GM18868 (cell line): ENCODE measurements at regions not wholly inside any gene's neighbourhood (a gene's known extent, or its start where the extent isn't known, plus 50 kb on each side); places are given as distances from the start of the nearest gene placed in this dataset.
A peak's percentile ranks its signal among the peaks of the same experiment; 100 is the strongest.
"Not testable (repeated sequence)": the region's sequence is repeated elsewhere in the genome, so short reads cannot be mapped to it uniquely, and the experiment has no call there.

ENCODE experiments used
- ATAC-seq: cut with Tn5 transposase; IDR thresholded peaks from one replicate; pipeline ENCODE4 v1.9.1; 2021; ENCODE audit warnings: mild to moderate bottlenecking, moderate library complexity; ENCODE audit not compliant: unreplicated experiment

- no peak for ATAC-seq
Measured at GRCh38 chr13:73327579-73327978, 268.8 kb downstream of the KLF5 start.

- no peak for ATAC-seq
Measured at GRCh38 chr13:73325723-73326558, 267.1 kb downstream of the KLF5 start.

- no peak for ATAC-seq
Measured at GRCh38 chr13:73324842-73325722, 266.3 kb downstream of the KLF5 start.

- no peak for ATAC-seq
Measured at GRCh38 chr13:73323615-73324014, 264.8 kb downstream of the KLF5 start.

DNA sequence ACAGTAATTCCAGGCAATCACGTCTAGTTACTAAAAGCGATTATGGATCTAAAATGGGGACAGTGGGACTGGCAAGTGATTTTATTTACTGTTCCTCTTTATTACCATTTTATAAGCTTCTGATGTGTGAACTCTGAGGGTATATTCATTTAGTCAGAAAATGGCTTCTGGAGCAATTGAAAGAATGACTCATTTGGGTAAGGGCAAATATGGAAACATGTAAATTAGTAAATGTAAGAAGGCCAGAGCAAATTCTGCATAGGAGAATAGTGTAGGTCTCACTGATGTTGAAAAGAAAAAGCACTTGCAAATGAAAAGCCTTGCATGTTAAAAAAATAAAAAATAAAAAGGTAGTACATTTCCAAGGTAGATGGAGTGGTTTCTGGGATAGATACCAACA lies 262.2 kb downstream of the KLF5 start:
- ATAC-seq, result peak; percentile 50

GRCh38 chr13:73317140-73317539 lies 258.3 kb downstream of the KLF5 start:
- ATAC-seq, result no peak

DNA sequence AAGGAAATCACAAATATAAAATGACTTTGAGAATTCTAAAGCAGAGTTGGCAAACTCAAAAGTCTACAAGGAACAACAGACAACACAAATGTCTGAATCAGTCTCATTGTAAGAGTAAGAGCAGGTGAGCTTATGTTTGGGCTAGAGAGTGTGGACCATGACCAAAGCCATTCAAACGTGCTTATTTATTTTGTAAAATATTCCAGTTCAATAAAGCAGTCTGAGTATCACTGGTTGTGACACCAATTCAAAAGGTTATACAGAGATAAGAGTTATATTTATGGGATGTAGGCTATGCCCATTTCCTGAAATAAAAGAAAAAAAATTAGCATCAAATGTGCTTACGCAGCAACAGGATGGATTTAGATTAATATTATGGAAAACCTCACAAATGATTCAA lies 251.6 kb downstream of the KLF5 start:
- no peak for ATAC-seq

DNA sequence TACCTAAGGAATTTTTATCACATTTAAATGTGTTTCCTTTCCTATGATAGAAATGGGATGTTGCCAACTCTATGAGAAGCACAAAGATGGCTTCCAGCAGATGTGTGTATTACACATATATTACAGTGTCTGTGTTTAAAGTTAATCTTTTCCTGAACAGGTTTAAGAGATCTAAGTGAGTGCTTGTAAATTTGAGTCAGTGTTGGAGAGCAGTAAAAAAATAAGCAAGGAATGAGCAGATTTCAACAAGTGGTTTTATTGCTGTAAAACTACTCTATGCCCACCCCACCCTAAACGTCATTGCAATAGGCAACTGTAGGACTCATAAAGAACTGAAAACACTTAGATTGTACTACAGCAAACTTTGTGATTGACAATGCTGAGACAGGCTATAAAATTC lies 248.7 kb downstream of the KLF5 start:
- ATAC-seq, result no peak

DNA sequence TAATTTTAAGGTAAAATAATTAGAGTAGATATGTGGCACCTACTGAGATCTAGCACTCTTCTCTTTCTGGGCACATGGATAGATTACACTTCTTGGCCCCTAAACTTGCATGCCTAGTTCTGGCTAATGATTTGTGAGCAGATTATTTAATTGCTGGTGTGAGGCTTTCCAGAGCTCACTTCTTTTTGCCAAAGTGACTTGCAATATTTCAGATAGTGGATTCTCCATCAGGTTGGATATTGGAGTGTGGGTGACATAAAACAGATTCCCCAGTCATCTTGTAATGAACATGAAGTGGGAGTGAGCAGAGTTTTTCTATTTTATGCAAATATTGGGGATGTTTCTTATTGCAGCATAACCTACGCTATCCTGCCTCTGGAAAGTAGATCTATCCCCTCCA lies 247.9 kb downstream of the KLF5 start:
- no peak for ATAC-seq

DNA sequence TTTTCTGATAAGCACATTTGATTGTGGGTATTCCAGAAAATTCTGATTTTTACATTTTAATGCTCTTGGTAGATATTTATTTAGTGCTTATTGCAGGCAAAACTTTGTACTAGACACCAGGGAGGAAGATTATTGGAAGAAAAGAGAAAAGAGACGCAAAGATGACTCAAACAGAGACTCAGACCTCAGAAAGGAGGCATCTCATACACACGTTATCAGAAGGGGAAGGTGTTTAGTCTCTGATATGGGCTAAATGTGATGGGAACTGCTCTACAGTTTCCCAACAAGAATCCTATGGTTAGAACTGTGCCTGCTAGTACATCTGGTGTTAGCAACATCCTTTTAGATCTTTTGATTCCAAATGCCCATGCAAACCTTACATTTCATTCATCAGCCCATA lies 245.6 kb downstream of the KLF5 start:
- no peak for ATAC-seq

DNA sequence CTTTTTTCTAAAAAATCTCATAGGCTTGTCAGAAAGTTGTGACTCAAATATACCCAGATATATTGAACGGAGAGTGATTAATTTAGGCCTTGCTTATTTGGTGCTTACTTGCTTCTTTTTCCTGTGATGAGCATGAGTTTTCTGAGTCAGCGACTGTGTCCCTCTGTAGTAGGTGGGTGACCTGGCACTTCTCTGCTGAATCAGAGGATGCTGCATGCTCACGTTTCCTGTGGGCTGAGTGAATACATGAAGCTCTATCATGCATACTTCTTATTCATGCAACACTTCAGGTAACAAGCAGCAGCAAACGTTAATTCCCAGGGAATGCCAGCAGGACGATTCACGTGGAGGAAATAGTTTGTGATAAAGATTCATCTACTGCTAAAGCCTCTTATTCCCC lies 245.0 kb downstream of the KLF5 start:
- ATAC-seq, result no peak

DNA sequence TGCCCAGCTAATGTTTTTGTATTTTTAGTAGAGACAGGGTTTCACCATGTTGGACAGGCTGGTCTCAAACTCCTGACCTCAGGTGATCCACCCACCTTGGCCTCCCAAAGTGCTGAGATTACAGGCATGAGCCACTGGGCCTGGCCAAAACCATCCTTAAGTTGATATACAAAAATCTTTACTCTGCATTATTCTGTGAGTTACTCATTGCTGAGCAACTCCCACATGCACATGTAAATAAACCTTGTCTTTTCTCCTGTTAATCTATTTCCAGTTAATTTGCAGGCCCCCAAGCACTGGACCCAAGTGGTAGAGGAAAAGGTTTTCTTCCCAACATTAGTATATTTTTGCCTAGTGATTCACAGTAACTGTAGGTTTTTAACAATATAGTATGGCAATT lies 242.8 kb downstream of the KLF5 start:
- ATAC-seq, result not testable (repeated sequence)

DNA sequence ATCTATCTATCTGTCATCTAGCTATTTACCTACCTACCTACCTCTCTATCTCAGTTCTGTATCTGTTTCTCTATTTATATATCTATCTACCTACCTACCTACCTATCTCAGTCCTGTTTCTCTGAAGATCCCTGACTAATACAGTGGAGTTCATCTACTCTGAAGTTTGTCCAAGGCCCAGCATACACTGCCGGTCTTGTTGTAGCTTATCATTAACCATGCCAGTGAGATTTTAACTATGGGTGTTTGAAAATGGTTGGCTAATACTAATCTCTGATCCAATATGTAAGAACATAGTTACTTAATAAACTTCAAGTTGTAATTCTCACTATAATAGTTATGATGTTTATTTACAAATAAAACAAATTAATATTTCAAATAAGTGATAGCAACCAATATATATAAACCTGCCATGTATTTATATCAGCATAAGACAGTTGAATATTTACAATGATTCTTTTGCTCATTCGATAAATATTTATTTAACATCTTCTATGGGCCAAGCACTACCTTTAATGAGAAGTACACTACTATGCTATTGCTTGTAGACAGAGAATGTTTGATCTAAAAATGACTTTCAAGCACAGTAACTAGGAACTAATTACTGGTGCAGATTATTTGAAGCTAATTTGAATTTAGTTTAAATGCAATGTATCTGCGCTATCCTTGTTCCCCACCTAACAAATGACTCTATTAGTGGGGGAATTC lies 242.1 kb downstream of the KLF5 start:
- ATAC-seq, result no peak

DNA sequence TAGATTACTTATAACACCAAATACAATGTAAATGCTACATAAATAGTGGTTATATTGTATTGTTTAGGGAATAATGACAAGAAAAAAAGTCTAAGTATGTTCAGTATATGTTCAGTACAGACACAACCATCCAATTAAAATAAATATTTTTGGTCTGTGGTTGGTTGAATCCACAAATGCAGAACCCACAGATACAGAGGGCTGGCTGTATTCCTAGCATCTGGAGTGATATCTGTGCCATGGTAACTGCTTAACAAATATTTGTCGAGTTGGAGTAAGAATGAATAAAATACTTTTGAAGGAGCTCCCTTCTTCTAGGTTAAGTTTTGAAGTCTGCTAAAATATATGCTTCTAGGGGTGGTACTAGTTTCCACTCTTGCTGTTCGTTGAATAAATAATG lies 241.0 kb downstream of the KLF5 start:
- ATAC-seq, result no peak

- ATAC-seq, result no peak
Measured at GRCh38 chr13:73293913-73294523, 235.2 kb downstream of the KLF5 start.

- ATAC-seq, result no peak
Measured at GRCh38 chr13:73292127-73292526, 233.3 kb downstream of the KLF5 start.

DNA sequence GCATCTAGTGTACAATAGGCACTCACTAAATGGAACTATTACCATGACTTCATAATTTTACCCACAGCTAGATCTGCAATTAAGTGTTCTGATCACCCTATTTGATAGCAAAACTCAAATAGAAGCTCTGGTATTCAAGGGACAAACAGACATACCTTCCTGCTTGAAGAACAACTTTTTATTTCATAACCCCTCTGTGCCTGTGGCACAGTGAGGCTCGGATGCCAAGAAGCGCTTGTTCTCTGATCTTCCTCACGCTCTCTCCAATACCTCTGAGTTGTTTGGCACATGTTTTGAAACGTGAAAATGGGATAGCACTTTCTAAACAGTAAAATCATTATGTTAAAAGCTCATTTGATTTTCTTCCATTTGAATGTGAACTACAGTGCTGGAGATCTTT lies 232.0 kb downstream of the KLF5 start:
- ATAC-seq, result no peak

GRCh38 chr13:73288596-73288995 lies 229.8 kb downstream of the KLF5 start:
- ATAC-seq, result no peak

DNA sequence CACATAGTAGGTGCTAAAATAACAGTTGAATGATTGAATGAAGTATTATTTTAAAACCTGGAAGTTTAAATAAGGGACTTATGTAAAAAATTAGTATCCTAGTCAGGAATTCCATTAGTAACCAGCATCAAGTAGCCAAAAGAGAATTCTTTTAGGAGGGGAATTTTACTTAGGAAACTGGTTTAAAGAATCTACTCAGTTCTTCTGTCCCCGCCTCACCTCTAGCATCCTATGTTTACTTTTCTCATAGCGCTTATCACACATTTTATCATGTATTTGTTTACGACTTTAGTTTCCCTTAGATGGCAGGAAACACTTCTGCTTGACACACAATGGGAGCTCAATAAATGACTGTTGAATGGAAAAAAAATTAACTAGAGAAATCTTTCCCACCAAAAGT lies 229.0 kb downstream of the KLF5 start:
- no peak for ATAC-seq

DNA sequence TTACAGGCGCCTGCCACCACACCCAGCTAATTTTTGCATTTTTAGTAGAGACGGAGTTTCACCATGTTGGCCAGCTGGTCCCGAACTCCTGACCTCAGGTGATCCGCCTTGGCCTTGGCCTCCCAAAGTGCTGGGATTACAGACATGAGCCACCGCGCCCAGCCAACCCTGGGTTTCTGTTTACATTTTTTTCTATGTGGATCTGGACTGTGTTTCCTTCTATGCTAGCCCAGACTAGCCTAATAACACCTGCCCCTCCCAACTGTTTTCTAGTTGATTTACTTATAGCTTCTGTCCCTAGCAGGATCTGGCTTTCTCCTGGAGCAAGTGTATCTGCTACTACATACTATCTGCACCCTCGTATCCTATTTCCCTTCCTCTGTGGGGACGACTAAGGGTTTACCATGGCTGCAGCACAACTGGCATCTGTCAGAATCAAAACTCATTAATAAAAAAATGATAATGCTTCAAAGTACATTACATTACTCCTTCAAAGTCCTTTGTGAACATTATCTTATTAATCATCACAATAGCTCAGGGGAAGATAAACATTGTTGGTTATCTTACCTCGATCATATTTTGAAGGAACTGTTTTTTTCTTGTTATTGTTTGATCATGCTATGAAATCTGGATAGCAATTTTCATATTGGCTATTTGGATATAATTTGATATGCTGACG lies 228.3 kb downstream of the KLF5 start:
- ATAC-seq, result no peak
